SK-N-SH (cell line): ENCODE measurements at regions not wholly inside any gene's neighbourhood (a gene's known extent, or its start where the extent isn't known, plus 50 kb on each side); places are given as distances from the start of the nearest gene placed in this dataset.

Source experiments
- CTCF ChIA-PET: fragments of 300-600, 350-600 bp; formaldehyde crosslinking; extraction: SDS; loops from one replicate; lab custom pipeline; 2021; lab: Yijun Ruan, JAX
- POLR2A ChIA-PET: fragments of 350-600 bp; sonication (Branson Sonifier 250); formaldehyde crosslinking; extraction: SDS; loops from one replicate; lab custom pipeline; 2020; ENCODE audit warnings: antibody characterized with exemption, inconsistent platforms; lab: Yijun Ruan, JAX
- DNase-seq: peaks from one replicate; pipeline ENCODE4 v3.0.0; 2012
- H2AFZ ChIP-seq: fragments of 200-600 bp; sonication (generic); 2 replicates; pipeline ENCODE4 v1.8.1; 2016; ENCODE audit warnings: antibody characterized with exemption, mild to moderate bottlenecking, low read depth
- H3F3A ChIP-seq: fragments of 200-600 bp; sonication (generic); replicated peaks from 2 replicates; pipeline ENCODE3; 2016; ENCODE audit warnings: antibody characterized with exemption, mild to moderate bottlenecking; ENCODE audit not compliant: insufficient read depth
- H3K27ac ChIP-seq, 2 experiments: fragments of 200-500 bp in 1 of 2; fragments of 200-600 bp in 1 of 2; sonication (Bioruptor generic) in 1 of 2; sonication (generic), shearing (Covaris generic) in 1 of 2; 2 replicates each; pipeline versions ENCODE4 v1.5.1 to v1.6.1; 2014 to 2016; ENCODE audit warnings: low read depth in 2 of 2, inconsistent platforms in 1 of 2, low read length in 1 of 2, mild to moderate bottlenecking in 1 of 2, mixed read lengths in 1 of 2
- H3K27me3 ChIP-seq: fragments of 200-600 bp; sonication (generic), shearing (Covaris generic); 2 replicates; pipeline ENCODE4 v1.6.1; 2016; ENCODE audit warnings: mixed run types; ENCODE audit not compliant: insufficient read depth
- H3K36me3 ChIP-seq, 2 experiments: fragments of 200-500 bp in 1 of 2; fragments of 200-600 bp in 1 of 2; sonication (Bioruptor generic) in 1 of 2; sonication (generic) in 1 of 2; replicated peaks in 1 of 2; 2 replicates each; pipeline versions ENCODE3 to v1.5.1; 2014 to 2016; ENCODE audit warnings: low read length in 1 of 2, mild to moderate bottlenecking in 1 of 2; ENCODE audit not compliant: insufficient read depth in 2 of 2, control insufficient read depth in 1 of 2
- H3K4me1 ChIP-seq, 2 experiments: fragments of 200-500 bp in 1 of 2; fragments of 200-600 bp in 1 of 2; sonication (Bioruptor generic) in 1 of 2; sonication (generic), shearing (Covaris generic) in 1 of 2; 2 replicates each; pipeline versions ENCODE4 v1.5.1 to v1.6.1; 2014 to 2016; ENCODE audit warnings: low read depth in 1 of 2, low read length in 1 of 2, mixed run types in 1 of 2; ENCODE audit not compliant: insufficient read depth in 2 of 2, control insufficient read depth in 1 of 2
- H3K4me2 ChIP-seq: fragments of 200-600 bp; sonication (generic), shearing (Covaris generic); 2 replicates; pipeline ENCODE4 v1.6.1; 2017; ENCODE audit warnings: mixed run types
- H3K4me3 ChIP-seq, 2 experiments: fragments of 200-500 bp in 1 of 2; fragments of 200-600 bp in 1 of 2; sonication (Bioruptor generic) in 1 of 2; sonication (generic), shearing (Covaris generic) in 1 of 2; 2 replicates each; pipeline versions ENCODE4 v1.5.1 to v1.8.1; 2014 to 2016; ENCODE audit warnings: low read depth in 2 of 2, inconsistent platforms in 1 of 2, low read length in 1 of 2, mild to moderate bottlenecking in 1 of 2, mixed read lengths in 1 of 2, moderate library complexity in 1 of 2
- H3K79me2 ChIP-seq: fragments of 200-600 bp; sonication (generic); 2 replicates; pipeline ENCODE4 v1.8.1; 2017; ENCODE audit warnings: mild to moderate bottlenecking; ENCODE audit not compliant: insufficient read depth
- H3K9ac ChIP-seq: fragments of 200-600 bp; sonication (generic); 2 replicates; pipeline ENCODE4 v1.6.1; 2017; ENCODE audit warnings: mixed run types
- H3K9me2 ChIP-seq: fragments of 200-600 bp; sonication (generic); 2 replicates; pipeline ENCODE4 v1.6.1; 2017; ENCODE audit warnings: mixed run types
- H3K9me3 ChIP-seq: fragments of 200-600 bp; sonication (generic); 2 replicates; pipeline ENCODE4 v1.6.1; 2017; ENCODE audit warnings: mixed run types, mild to moderate bottlenecking, moderate library complexity
- H4K20me1 ChIP-seq: fragments of 200-600 bp; sonication (generic); 2 replicates; pipeline ENCODE4 v1.6.1; 2017; ENCODE audit warnings: mild to moderate bottlenecking, mixed run types; ENCODE audit not compliant: insufficient read depth
- CTCF ChIP-seq: fragments of 200-600 bp; sonication (generic); IDR thresholded peaks from 2 replicates; pipeline ENCODE4 v1.6.1; 2017; ENCODE audit warnings: antibody characterized with exemption, mild to moderate bottlenecking, moderate library complexity
- ELF1 ChIP-seq: IDR thresholded peaks from 2 replicates; pipeline ENCODE4 v1.4.0; 2012
- FOXJ3 ChIP-seq: sonication (generic); formaldehyde crosslinking; IDR thresholded peaks from 2 replicates; pipeline ENCODE4 v1.5.1; 2020; ENCODE audit warnings: mild to moderate bottlenecking, missing genetic modification reagents
- FOXM1 ChIP-seq: IDR thresholded peaks from 2 replicates; pipeline ENCODE4 v1.4.0; 2012; ENCODE audit warnings: low read depth, mild to moderate bottlenecking
- GABPA ChIP-seq: IDR thresholded peaks from 2 replicates; pipeline ENCODE4 v1.4.0; 2012; ENCODE audit warnings: low read depth, mild to moderate bottlenecking
- GATA2 ChIP-seq: sonication (generic); formaldehyde crosslinking; IDR thresholded peaks from 2 replicates; pipeline ENCODE4 v1.5.0; 2020; ENCODE audit warnings: mild to moderate bottlenecking, missing genetic modification reagents
- JUND ChIP-seq: IDR thresholded peaks from 2 replicates; pipeline ENCODE4 v1.4.0; 2012
- MXI1 ChIP-seq: IDR thresholded peaks from 2 replicates; pipeline ENCODE4 v1.6.1; 2012; ENCODE audit warnings: mild to moderate bottlenecking, low read depth, low read length, improper control_type of control experiment
- NFIC ChIP-seq: IDR thresholded peaks from 2 replicates; pipeline ENCODE4 v1.4.0; 2012; ENCODE audit warnings: borderline replicate concordance
- NRF1 ChIP-seq: IDR thresholded peaks from 2 replicates; pipeline ENCODE4 v1.6.1; 2012; ENCODE audit warnings: low read depth, mild to moderate bottlenecking, low read length
- POLR2AphosphoS5 ChIP-seq: IDR thresholded peaks from 2 replicates; pipeline ENCODE4 v1.6.1; 2012; ENCODE audit warnings: low read depth, low read length
- RCOR1 ChIP-seq: fragments of 150-350 bp; IDR thresholded peaks from 2 replicates; pipeline ENCODE4 v1.6.1; 2017; ENCODE audit warnings: antibody characterized with exemption, low read length
- RXRA ChIP-seq: IDR thresholded peaks from 2 replicates; pipeline ENCODE4 v1.4.0; 2012; ENCODE audit warnings: low read depth, mild to moderate bottlenecking, borderline replicate concordance
- SMC3 ChIP-seq: IDR thresholded peaks from 2 replicates; pipeline ENCODE4 v1.6.1; 2012; ENCODE audit warnings: low read depth, low read length, improper control_type of control experiment
- TCF12 ChIP-seq: IDR thresholded peaks from 2 replicates; pipeline ENCODE4 v1.4.0; 2012
- USF1 ChIP-seq: IDR thresholded peaks from 2 replicates; pipeline ENCODE4 v1.4.0; 2012; ENCODE audit warnings: low read depth, borderline replicate concordance
- USF2 ChIP-seq: fragments of 150-350 bp; IDR thresholded peaks from 2 replicates; pipeline ENCODE4 v1.6.1; 2017; ENCODE audit warnings: antibody characterized with exemption, low read length, low read depth, borderline replicate concordance
- YY1 ChIP-seq: IDR thresholded peaks from 2 replicates; pipeline ENCODE4 v1.4.0; 2012; ENCODE audit warnings: low read depth, mild to moderate bottlenecking
- WGBS: methylation state at CpG from one replicate; pipeline ENCODE4 v1.1.6; 2017; ENCODE audit warnings: low lambda C conversion rate; 5-methylcytosine and 5-hydroxymethylcytosine counted together
- TF ChIP-seq, protein P1 (sequence below): IDR thresholded peaks from 2 replicates; pipeline ENCODE4 v1.4.0; 2012; ENCODE audit warnings: low read depth
- TF ChIP-seq, protein P2 (sequence below): IDR thresholded peaks from 2 replicates; pipeline ENCODE4 v1.4.0; 2012; ENCODE audit warnings: low read depth, borderline replicate concordance

- no peak for TF ChIP-seq SMC3
- TF ChIP-seq JUND: no peak
- TF ChIP-seq FOXJ3 (CRISPR knock-in tag): no peak
- no peak for TF ChIP-seq ELF1
These were observed 771.1 kb upstream of the ID2 start (continued) for GRCh38 chr2:7910752-7911151.

GRCh38 chr2:7911196-7911595 is 770.7 kb upstream of the ID2 start:
- Histone ChIP-seq H3K27me3 (no peaks in the 10 kb centered on the region), H4K20me1 (no peaks in the 10 kb centered on the region)
- CTCF ChIA-PET: interaction anchor here (1.4 kb wide), 1 partner anchor 11 kb away, joined by 3 read pairs; no protein-coding TSS in a partner anchor
- TF ChIP-seq RCOR1: no peak
- TF ChIP-seq POLR2AphosphoS5: no peak
- no peak for TF ChIP-seq CTCF
- TF ChIP-seq, protein P1, sequence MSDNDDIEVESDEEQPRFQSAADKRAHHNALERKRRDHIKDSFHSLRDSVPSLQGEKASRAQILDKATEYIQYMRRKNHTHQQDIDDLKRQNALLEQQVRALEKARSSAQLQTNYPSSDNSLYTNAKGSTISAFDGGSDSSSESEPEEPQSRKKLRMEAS: no peak
- no peak for TF ChIP-seq ELF1
- TF ChIP-seq, protein P2, sequence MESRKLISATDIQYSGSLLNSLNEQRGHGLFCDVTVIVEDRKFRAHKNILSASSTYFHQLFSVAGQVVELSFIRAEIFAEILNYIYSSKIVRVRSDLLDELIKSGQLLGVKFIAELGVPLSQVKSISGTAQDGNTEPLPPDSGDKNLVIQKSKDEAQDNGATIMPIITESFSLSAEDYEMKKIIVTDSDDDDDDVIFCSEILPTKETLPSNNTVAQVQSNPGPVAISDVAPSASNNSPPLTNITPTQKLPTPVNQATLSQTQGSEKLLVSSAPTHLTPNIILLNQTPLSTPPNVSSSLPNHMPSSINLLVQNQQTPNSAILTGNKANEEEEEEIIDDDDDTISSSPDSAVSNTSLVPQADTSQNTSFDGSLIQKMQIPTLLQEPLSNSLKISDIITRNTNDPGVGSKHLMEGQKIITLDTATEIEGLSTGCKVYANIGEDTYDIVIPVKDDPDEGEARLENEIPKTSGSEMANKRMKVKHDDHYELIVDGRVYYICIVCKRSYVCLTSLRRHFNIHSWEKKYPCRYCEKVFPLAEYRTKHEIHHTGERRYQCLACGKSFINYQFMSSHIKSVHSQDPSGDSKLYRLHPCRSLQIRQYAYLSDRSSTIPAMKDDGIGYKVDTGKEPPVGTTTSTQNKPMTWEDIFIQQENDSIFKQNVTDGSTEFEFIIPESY: no peak
- no peak for TF ChIP-seq YY1
- no peak for TF ChIP-seq RXRA
- TF ChIP-seq NFIC: no peak
- TF ChIP-seq GABPA: no peak
- no peak for TF ChIP-seq TCF12
- TF ChIP-seq USF1: no peak
- TF ChIP-seq MXI1: no peak
- TF ChIP-seq FOXJ3 (CRISPR knock-in tag): no peak
- TF ChIP-seq FOXM1: no peak
- TF ChIP-seq GATA2 (CRISPR knock-in tag): no peak
- no peak for TF ChIP-seq NRF1
- TF ChIP-seq USF2: no peak
- TF ChIP-seq, all 33 proteins: peak for 0
- peaks cover 0 to 2% of the 10 kb centered on the region in 2 experiments; a peak in 2 of 4 replicates for H3K4me1 ChIP-seq
- no peak overlapping the region for H3K4me3 ChIP-seq
- POLR2A ChIA-PET: no interaction called here
- DNase-seq: no peak
- no peak overlapping the region for H2AFZ ChIP-seq
- H3K27ac ChIP-seq: no peak overlapping the region
- no peaks in the 10 kb centered on the region for H3F3A ChIP-seq
- no peak overlapping the region for H3K4me2 ChIP-seq
- no peaks in the 10 kb centered on the region for H3K9me2 ChIP-seq
- 72% methylated on average over 2 of the region's 2 CpGs for WGBS
- no peaks in the 10 kb centered on the region for H3K36me3 ChIP-seq
- no peak overlapping the region for H3K9ac ChIP-seq
- H3K9me3 ChIP-seq: no peaks in the 10 kb centered on the region
- no peaks in the 10 kb centered on the region for H3K79me2 ChIP-seq
